Pancreas (tissue), 10 donors: ENCODE measurements at regions not wholly inside any gene's neighbourhood (a gene's known extent, or its start where the extent isn't known, plus 50 kb on each side); places are given as distances from the start of the nearest gene placed in this dataset.
"Not testable (repeated sequence)": the region's sequence is repeated elsewhere in the genome, so short reads cannot be mapped to it uniquely, and the experiment has no call there.

ENCODE experiments used
- ATAC-seq, 4 donors: fragments of 200-7000 bp; cut with Tn5 transposase; one replicate each; pipeline versions ENCODE4 v1.8.0 to v1.9.1; 2020; ENCODE audit warnings: mild to moderate bottlenecking in 4 of 4, moderate library complexity in 4 of 4
- DNase-seq, 6 donors: peaks; one replicate each; pipeline ENCODE4 v3.0.0-alpha.2; 2020
- FAIRE-seq: peaks from 2 replicates; lab custom pipeline; 2012; peaks lifted over from hg19 to GRCh38; lab: Jason Lieb, UNC
- H3K27ac ChIP-seq, 4 donors: fragments of 200-600 bp; sonication (generic); 1 replicate in 3 of 4; 2 replicates in 1 of 4; pipeline versions ENCODE4 v1.5.0 to v1.8.0; 2020
- H3K27me3 ChIP-seq, 4 donors: fragments of 200-600 bp; one replicate each; pipeline ENCODE4 v1.8.0; 2021
- H3K36me3 ChIP-seq, 3 donors: fragments of 200-600 bp; sonication (generic) in 1 of 3; one replicate each; pipeline versions ENCODE4 v1.5.0 to v1.8.0; 2020 to 2021
- H3K4me1 ChIP-seq, 3 donors: fragments of 200-600 bp; one replicate each; pipeline ENCODE4 v1.8.0; 2021
- H3K4me3 ChIP-seq, 4 donors: fragments of 200-600 bp; sonication (generic) in 2 of 4; one replicate each; pipeline versions ENCODE4 v1.5.0 to v1.8.0; 2020 to 2021
- H3K9me3 ChIP-seq, 4 donors: fragments of 200-600 bp; one replicate each; pipeline ENCODE4 v1.8.0; 2021
- CTCF ChIP-seq, 4 donors: fragments of 200-600 bp; sonication (generic) in 3 of 4; IDR thresholded peaks; one replicate each; pipeline versions ENCODE4 v1.5.0 to v1.8.0; 2021; ENCODE audit warnings: antibody characterized with exemption in 4 of 4
- WGBS, 2 donors: extraction: QIAGEN DNeasy Blood & Tissue Kit; methylation state at CpG; one replicate each; pipeline ENCODE4 v1.1.7; 2013; 5-methylcytosine and 5-hydroxymethylcytosine counted together
- intact Hi-C, 3 donors: fragments of 100-400 bp; cut with DNase I; formaldehyde crosslinking; loops; one replicate each; pipeline versions ENCODE4 v1.11.1 to v1.14.2; 2022
- donor health status: healthy with polysubstance abuse.
- donor health status: DM: no; HTN: no; CAD: no; lungs with moderate emphysema.
- donor health status: DM: no; HTN: no; CAD: no.
- donor health status: control.
- donor health status: control.
- donor health status: Bipolar disorder and iron deficiency.
- donor health status: DM: yes; HTN: yes; CAD: no.
- donor health status: DM: no; HTN: no; CAD: no.
- donor health status: DM: no; HTN: no; CAD: no.
- donor health status: DM: yes; HTN: yes; CAD: no.

GRCh38 chr6:126204126-126204525, 135.8 kb upstream of the CENPW start:
- intact Hi-C loops: no loop called here
- WGBS, 2 donors: 71 to 84% methylated on average over 4 of the region's 4 CpGs
- no peak overlapping the region for H3K27ac ChIP-seq
- ATAC-seq (no peak), FAIRE-seq (no peak), DNase-seq (no peak)
- H3K4me3 ChIP-seq: no peak overlapping the region
- H3K27me3 ChIP-seq: no peaks in the 10 kb centered on the region
- TF ChIP-seq CTCF (IDR thresholded peaks at IDR 0.05): no peak
- no peaks in the 10 kb centered on the region for H3K9me3 ChIP-seq
- no peaks in the 10 kb centered on the region for H3K36me3 ChIP-seq
- H3K4me1 ChIP-seq: no peaks in the 10 kb centered on the region

GRCh38 chr6:126204598-126204997, 135.3 kb upstream of the CENPW start:
- intact Hi-C loops: no loop called here
- Histone ChIP-seq H3K4me3 (no peak overlapping the region), H3K36me3 (no peaks in the 10 kb centered on the region), H3K27ac (no peak overlapping the region), H3K27me3 (no peaks in the 10 kb centered on the region), H3K4me1 (no peaks in the 10 kb centered on the region), H3K9me3 (no peaks in the 10 kb centered on the region)
- no peak for TF ChIP-seq CTCF (IDR thresholded peaks at IDR 0.05)
- no peak for DNase-seq
- ATAC-seq: no peak
- FAIRE-seq: no peak

GRCh38 chr6:126206504-126207246, 133.2 kb upstream of the CENPW start:
- FAIRE-seq (no peak), ATAC-seq (no peak), DNase-seq (no peak)
- intact Hi-C loops: no loop called here
- Histone ChIP-seq H3K4me3 (no peak overlapping the region), H3K27me3 (no peaks in the 10 kb centered on the region), H3K27ac (no peak overlapping the region), H3K9me3 (no peaks in the 10 kb centered on the region), H3K4me1 (no peaks in the 10 kb centered on the region), H3K36me3 (no peaks in the 10 kb centered on the region)
- TF ChIP-seq CTCF (IDR thresholded peaks at IDR 0.05): no peak
- 36 to 41% methylated on average over 1 of the region's 1 CpG for WGBS, 2 donors

GRCh38 chr6:126210398-126211075, 129.4 kb upstream of the CENPW start:
- ATAC-seq (no peak), DNase-seq (no peak), FAIRE-seq (no peak)
- intact Hi-C loops: no loop called here
- no peak overlapping the region for H3K4me3 ChIP-seq
- no peaks in the 10 kb centered on the region for H3K4me1 ChIP-seq
- 65 to 74% methylated on average over 3 of the region's 3 CpGs for whole genome bisulfite sequencing, 2 donors
- H3K36me3 ChIP-seq: no peaks in the 10 kb centered on the region
- no peaks in the 10 kb centered on the region for H3K27me3 ChIP-seq
- no peak overlapping the region for H3K27ac ChIP-seq
- no peaks in the 10 kb centered on the region for H3K9me3 ChIP-seq
- no peak for TF ChIP-seq CTCF (IDR thresholded peaks at IDR 0.05)

GRCh38 chr6:126217497-126217896, 122.4 kb upstream of the CENPW start:
- Histone ChIP-seq H3K36me3 (no peaks in the 10 kb centered on the region), H3K4me3 (no peak overlapping the region), H3K27me3 (no peaks in the 10 kb centered on the region), H3K4me1 (no peaks in the 10 kb centered on the region), H3K27ac (no peak overlapping the region), H3K9me3 (no peaks in the 10 kb centered on the region)
- 94 to 95% methylated on average over 3 of the region's 3 CpGs for WGBS, 2 donors
- no peak for TF ChIP-seq CTCF (IDR thresholded peaks at IDR 0.05)
- intact Hi-C loops: no loop called here
- no peak for DNase-seq
- FAIRE-seq: no peak
- no peak for ATAC-seq

GRCh38 chr6:126220901-126221300, 119.0 kb upstream of the CENPW start:
- FAIRE-seq: not testable (repeated sequence)

More at GRCh38 chr6:126220901-126221300, 119.0 kb upstream of the CENPW start:
- H3K27ac ChIP-seq, H3K4me3 ChIP-seq, intact Hi-C loops, H3K9me3 ChIP-seq, H3K4me1 ChIP-seq, ATAC-seq, H3K36me3 ChIP-seq, H3K27me3 ChIP-seq, DNase-seq: not testable (repeated sequence)
